Transverse colon (tissue), 4 donors: ENCODE measurements at regions not wholly inside any gene's neighbourhood (a gene's known extent, or its start where the extent isn't known, plus 50 kb on each side); places are given as distances from the start of the nearest gene placed in this dataset.

Experiments
- CTCF ChIP-seq, 5 experiments: fragments of 200-600 bp in 3 of 5; fragments of 450-650 bp in 2 of 5; sonication (generic) in 3 of 5; IDR thresholded peaks; 1 replicate in 2 of 5; 2 replicates in 3 of 5; pipeline ENCODE4 v1.5.1; 2016 to 2017; ENCODE audit warnings: antibody characterized with exemption in 5 of 5, inconsistent platforms in 3 of 5, mild to moderate bottlenecking in 2 of 5, moderate library complexity in 1 of 5
- EP300 ChIP-seq: sonication (generic); formaldehyde crosslinking; IDR thresholded peaks from one replicate; pipeline ENCODE4 v1.6.1; 2017; ENCODE audit warnings: antibody characterized with exemption, low read depth
- POLR2A ChIP-seq: fragments of 450-650 bp; IDR thresholded peaks from one replicate; pipeline ENCODE4 v1.6.1; 2016; ENCODE audit warnings: antibody characterized with exemption, mild to moderate bottlenecking, moderate library complexity
- POLR2AphosphoS5 ChIP-seq, 3 donors: sonication (generic); formaldehyde crosslinking; IDR thresholded peaks; one replicate each; pipeline ENCODE4 v1.6.1; 2016; ENCODE audit warnings: antibody characterized with exemption in 3 of 3

- TF ChIP-seq CTCF (IDR thresholded peaks at IDR 0.05) (no peak), POLR2A (no peak), POLR2AphosphoS5 (IDR thresholded peaks at IDR 0.05) (no peak), EP300 (no peak)
Measured at GRCh38 chr2:160859096-160859495, 301.1 kb upstream of the TANK start.
